ENCODE measurements at regions not wholly inside any gene's neighbourhood (a gene's known extent, or its start where the extent isn't known, plus 50 kb on each side); places are given as distances from the start of the nearest gene placed in this dataset.

GRCh38 chr5:32494827-32495226 lies 50.3 kb upstream of the ZFR start:
- no peak overlapping the region for H3K27ac ChIP-seq
- H3K27me3 ChIP-seq = peaks cover 76% of the 10 kb centered on the region
- no peak for TF ChIP-seq CTCF (IDR thresholded peaks at IDR 0.05)

More at GRCh38 chr5:32494827-32495226, 50.3 kb upstream of the ZFR start:
- Histone ChIP-seq H3K36me3 (no peaks in the 10 kb centered on the region), H3K4me1 (ENCODE audit: control insufficient read depth in 1 of 2, insufficient read depth in 1 of 2, low read depth in 1 of 2, low read length in 1 of 2) (peaks cover 0 to 4% of the 10 kb centered on the region in 2 experiments), H3K4me3 (ENCODE audit: low read depth in 1 of 2, low read length in 1 of 2) (no peak overlapping the region), H3K9me3 (no peaks in the 10 kb centered on the region)
